DND-41 (cell line): ENCODE measurements at regions not wholly inside any gene's neighbourhood (a gene's known extent, or its start where the extent isn't known, plus 50 kb on each side); places are given as distances from the start of the nearest gene placed in this dataset.
"Not testable (repeated sequence)": the region's sequence is repeated elsewhere in the genome, so short reads cannot be mapped to it uniquely, and the experiment has no call there.

Experiments
- EZH2 ChIP-seq: IDR thresholded peaks from 3 replicates; pipeline ENCODE4 v1.6.1; 2012; ENCODE audit warnings: borderline replicate concordance, low read depth, mild to moderate bottlenecking, moderate library complexity, low read length, inconsistent platforms; ENCODE audit not compliant: severe bottlenecking
- TF ChIP-seq, protein P1 (sequence below): IDR thresholded peaks from 2 replicates; pipeline ENCODE4 v1.5.1; 2012; ENCODE audit warnings: borderline replicate concordance, low read length, moderate library complexity, mild to moderate bottlenecking; ENCODE audit not compliant: poor library complexity, severe bottlenecking; ENCODE audit errors: extremely low read depth

DNA sequence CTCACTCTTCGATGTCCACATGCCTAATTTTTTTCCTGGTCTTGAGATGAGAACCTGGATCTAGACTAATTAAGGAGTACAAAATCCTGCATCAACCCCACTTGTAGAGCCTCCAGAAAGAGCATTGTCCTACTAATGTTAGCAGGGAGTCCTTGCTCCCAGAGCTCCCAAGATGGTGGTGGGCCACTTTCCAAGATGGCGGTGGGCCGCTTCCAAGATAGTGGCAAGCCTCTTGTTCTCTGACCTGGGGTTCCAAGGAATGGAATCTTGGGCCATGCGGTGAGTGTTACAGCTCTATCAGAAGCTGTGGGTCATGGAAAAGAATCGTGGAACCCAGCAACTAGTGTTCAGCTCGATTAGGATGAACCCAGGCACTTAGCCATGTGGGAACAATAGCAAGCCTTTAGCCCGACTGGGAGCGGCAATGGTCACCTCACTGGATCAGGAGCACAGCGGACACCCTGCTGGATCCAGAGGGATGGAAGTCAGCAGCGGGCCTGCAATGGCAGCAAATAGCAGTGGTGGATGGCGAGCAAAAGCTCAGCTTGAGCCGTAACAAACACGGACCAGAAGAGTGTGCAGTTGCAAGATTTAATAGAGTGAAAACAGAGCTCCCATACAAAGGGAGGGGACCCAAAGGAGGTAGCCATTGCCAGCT lies 1997.5 kb upstream of the RAG2 start:
- TF ChIP-seq, protein P1, sequence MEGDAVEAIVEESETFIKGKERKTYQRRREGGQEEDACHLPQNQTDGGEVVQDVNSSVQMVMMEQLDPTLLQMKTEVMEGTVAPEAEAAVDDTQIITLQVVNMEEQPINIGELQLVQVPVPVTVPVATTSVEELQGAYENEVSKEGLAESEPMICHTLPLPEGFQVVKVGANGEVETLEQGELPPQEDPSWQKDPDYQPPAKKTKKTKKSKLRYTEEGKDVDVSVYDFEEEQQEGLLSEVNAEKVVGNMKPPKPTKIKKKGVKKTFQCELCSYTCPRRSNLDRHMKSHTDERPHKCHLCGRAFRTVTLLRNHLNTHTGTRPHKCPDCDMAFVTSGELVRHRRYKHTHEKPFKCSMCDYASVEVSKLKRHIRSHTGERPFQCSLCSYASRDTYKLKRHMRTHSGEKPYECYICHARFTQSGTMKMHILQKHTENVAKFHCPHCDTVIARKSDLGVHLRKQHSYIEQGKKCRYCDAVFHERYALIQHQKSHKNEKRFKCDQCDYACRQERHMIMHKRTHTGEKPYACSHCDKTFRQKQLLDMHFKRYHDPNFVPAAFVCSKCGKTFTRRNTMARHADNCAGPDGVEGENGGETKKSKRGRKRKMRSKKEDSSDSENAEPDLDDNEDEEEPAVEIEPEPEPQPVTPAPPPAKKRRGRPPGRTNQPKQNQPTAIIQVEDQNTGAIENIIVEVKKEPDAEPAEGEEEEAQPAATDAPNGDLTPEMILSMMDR = not testable (repeated sequence)
- not testable (repeated sequence) for TF ChIP-seq EZH2
